ENCODE measurements at regions not wholly inside any gene's neighbourhood (a gene's known extent, or its start where the extent isn't known, plus 50 kb on each side); places are given as distances from the start of the nearest gene placed in this dataset.

- TF ChIP-seq RB1 (IDR thresholded peaks at IDR 0.05; ENCODE audit: borderline replicate concordance): no peak
- no peak for TF ChIP-seq MXI1 (IDR thresholded peaks at IDR 0.05; ENCODE audit: low read depth, low read length)
- TF ChIP-seq DPF2 (IDR thresholded peaks at IDR 0.05): peak; percentile 81; the same call in 1 of the 2 replicates
- no peak for TF ChIP-seq SIX5 (IDR thresholded peaks at IDR 0.05; ENCODE audit: low read depth, low read length, severe bottlenecking)
- TF ChIP-seq SREBF1 (IDR thresholded peaks at IDR 0.05; ENCODE audit: low read length): no peak
- no peak for TF ChIP-seq TCF7 (IDR thresholded peaks at IDR 0.05; ENCODE audit: borderline replicate concordance)
- no peak; the same call in 1 of the 2 replicates for TF ChIP-seq ATF2 (IDR thresholded peaks at IDR 0.05; ENCODE audit: low read length)
- TF ChIP-seq PAX8 (IDR thresholded peaks at IDR 0.05): no peak
- TF ChIP-seq E2F4 (IDR thresholded peaks at IDR 0.05; ENCODE audit: low read depth, low read length): no peak
- peak; percentile 39; the same call in 1 of the 2 replicates for TF ChIP-seq MTA3 (IDR thresholded peaks at IDR 0.05; ENCODE audit: borderline replicate concordance, low read length)
- TF ChIP-seq PAX5 (IDR thresholded peaks at IDR 0.05; ENCODE audit: borderline replicate concordance, low read depth, low read length): peak; percentile 31; the same call in 1 of the 2 replicates
- TF ChIP-seq EP300 (IDR thresholded peaks at IDR 0.05; ENCODE audit: borderline replicate concordance in 1 of 2, control insufficient read depth in 1 of 2, low read depth in 2 of 2, low read length in 2 of 2): peak; percentile 9 to 83; a peak in 3 of 4 replicates
- no peak for TF ChIP-seq GABPA (IDR thresholded peaks at IDR 0.05; ENCODE audit: low read depth)
- peak; percentile 80; the same call in 1 of the 2 replicates for TF ChIP-seq BCL11A (IDR thresholded peaks at IDR 0.05; ENCODE audit: low read depth, low read length)
- 0 out of 2 replicates have a peak, but pooled peaks have one; percentile 44 for TF ChIP-seq PML (IDR thresholded peaks at IDR 0.05; ENCODE audit: low read length)
- TF ChIP-seq ZZZ3 (IDR thresholded peaks at IDR 0.05; ENCODE audit: control insufficient read depth, insufficient read length, low read depth): no peak
- no peak for TF ChIP-seq BCLAF1 (IDR thresholded peaks at IDR 0.05)
- no peak for TF ChIP-seq STAT3 (IDR thresholded peaks at IDR 0.05; ENCODE audit: low read depth, low read length)
- TF ChIP-seq BRCA1 (IDR thresholded peaks at IDR 0.05; ENCODE audit: low read depth, low read length): no peak
- TF ChIP-seq PBX3 (IDR thresholded peaks at IDR 0.05; ENCODE audit: insufficient replicate concordance, low read depth, low read length): no peak
- TF ChIP-seq USF2 (IDR thresholded peaks at IDR 0.05; ENCODE audit: borderline replicate concordance, low read depth, low read length): no peak
- peak; percentile 73 for TF ChIP-seq IKZF1 (conservative IDR thresholded peaks at IDR 0.05)
- TF ChIP-seq HDGF (IDR thresholded peaks at IDR 0.05): 0 out of 2 replicates have a peak, but pooled peaks have one; percentile 42
Measured at GRCh38 chr2:136375017-136375901, 257.3 kb upstream of the CXCR4 start (continued).

Data from GM12878 (cell line).